GM19452 (cell line): ENCODE measurements at regions not wholly inside any gene's neighbourhood (a gene's known extent, or its start where the extent isn't known, plus 50 kb on each side); places are given as distances from the start of the nearest gene placed in this dataset.

Experiments
- ATAC-seq: cut with Tn5 transposase; IDR thresholded peaks from one replicate; pipeline ENCODE4 v1.9.1; 2021; ENCODE audit not compliant: unreplicated experiment

DNA sequence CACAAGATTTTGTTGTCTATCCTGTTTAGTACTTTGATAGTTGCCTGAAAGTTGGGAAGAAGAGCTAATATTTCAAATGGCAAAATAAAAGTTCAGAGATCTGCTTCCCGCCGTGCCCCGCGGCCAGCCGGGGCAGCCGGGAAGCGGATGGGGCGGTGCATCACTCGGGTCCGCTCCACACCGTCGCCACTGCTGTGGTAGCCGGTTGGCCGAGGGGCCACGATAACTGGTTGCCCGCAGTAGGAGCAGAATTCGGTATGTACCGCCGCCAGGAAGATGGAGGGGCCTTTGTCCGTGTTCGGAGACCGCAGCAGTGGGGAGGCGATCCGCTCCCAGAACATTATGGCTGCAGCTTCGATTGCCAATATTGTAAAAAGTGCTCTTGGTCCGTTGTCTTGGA, 427.2 kb upstream of the PDE3A start:
- no peak for ATAC-seq

DNA sequence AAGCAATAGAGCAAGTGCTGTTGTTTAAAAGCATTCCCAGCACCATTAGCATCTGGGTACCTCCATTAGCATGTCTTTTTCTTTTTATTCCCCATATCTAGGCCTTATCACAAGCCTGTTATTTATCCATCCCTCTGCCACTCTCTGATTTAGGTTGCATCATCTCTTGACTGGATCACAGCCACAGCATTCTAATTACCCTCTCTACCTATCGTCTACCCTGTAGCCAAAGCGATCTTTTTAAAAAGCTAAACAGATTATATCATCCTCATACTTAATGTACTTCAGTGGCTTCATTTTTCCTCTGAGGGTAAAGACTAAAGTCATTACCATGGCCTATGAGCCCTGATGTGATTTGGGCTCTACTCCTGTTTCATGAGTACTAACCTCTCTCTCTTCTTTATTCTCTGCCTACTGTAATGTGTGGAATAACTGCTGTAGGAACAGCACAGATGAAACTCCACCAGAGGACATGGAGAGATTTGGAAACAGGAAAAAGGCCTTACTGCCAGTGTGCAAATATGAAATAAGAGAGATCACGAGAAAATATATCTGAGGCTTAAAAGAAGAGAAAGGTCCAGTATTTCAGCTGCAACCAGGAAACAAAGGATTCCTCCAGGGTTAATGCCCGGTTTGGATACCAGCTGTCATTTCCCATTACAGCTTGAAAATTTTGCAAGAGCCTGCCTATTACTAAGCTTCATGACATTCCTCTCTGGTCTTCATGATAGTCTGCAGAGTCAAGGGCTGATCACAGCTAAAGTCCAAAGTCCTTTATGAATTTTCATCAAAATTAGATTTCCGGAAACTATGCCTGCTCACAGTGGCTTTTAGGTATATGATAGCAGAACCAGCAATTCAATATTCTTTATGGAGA, 422.5 kb upstream of the PDE3A start:
- ATAC-seq, result no peak

DNA sequence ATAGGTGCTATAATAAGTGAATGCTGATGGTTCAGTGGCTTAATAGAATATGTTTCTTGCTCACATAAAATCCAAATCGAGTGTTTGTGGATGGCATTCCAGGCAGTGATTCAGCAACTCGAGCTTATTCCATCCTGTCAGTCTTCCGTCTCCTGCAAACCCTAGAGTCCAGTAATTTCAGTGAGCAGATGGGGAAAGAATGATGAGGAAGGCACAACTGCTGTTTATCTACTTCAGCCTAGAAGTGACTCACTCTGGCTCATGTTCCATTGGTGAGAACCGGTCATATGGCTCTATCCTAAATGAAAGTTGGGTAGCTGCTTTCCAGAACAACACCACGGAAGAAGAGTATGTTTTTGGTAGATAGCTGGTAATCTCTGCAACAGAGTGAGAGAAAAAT, 421.8 kb upstream of the PDE3A start:
- ATAC-seq, result no peak

DNA sequence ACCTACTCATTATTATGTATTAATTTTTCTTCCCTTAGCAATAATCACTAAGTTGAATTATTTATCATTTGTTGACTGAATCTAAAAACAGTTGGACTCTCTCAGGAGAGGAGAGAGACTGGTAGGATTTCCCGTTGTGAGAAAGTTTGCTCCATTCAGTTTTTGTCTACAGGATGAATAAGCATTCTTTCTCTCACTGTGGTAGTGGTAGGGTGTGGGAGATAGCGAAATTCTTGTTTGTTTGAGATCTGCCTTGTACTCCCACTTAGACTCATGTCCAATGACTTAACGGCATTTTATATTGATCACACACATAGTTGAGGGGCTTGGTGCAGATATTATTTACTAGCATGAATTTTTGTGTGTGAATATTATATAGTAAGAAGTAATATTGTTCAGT, 421.0 kb upstream of the PDE3A start:
- ATAC-seq, result no peak

DNA sequence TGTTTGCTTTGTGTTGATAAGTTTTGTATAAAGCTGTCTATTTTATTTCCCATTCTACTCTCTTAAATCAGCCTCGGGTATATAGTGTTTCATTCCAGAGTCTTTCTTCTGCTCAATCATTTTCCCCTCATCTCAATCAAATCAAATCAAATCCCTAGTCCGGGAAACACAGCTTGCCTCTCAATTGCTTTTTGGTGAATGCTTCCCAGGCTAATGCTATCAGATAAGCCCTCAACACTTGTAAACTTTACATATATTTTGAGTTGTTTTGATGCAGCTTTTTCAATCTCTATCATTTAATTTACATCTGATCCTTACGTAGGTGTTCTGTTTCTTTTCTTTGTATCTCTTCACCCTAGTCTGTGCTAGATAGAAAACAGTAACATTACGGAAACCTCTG, 416.7 kb upstream of the PDE3A start:
- no peak for ATAC-seq

DNA sequence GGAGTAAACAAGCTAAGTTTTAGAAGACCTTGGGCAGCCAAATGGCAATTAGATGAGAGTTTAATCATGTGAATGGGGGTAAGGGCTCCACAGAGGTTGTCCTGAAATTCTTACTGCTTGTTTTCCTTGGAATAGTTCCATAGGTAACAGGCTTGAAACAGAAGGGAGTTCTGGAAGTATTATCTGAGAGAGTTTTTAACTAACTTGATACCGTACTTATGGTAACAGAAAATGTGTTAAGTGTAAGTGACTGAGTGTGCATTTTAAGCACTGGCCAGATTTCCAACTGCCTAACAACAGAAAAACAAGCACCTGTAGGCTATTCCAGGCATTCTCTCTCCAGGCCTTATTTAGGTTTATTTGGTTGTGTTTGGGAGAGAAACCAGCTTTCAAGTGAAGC, 414.6 kb upstream of the PDE3A start:
- no peak for ATAC-seq

DNA sequence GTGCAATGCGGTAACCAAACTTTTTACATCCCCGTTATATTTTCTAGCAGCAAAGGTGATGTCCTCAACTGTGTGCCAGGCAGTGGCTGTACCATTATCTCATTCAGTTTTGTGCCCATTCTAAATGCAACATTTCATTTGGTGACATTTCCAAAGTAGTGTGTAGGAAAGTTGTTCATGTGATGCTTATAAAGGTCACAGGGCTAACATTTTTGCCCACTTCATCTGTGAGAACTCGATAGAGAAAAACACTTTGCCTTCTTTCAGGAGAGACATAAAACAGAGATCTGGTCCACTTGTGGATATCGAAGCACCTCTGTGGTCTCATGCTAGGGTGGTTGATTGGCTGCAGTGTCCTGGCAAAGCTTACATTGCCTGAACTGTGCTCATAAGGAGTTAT, 414.2 kb upstream of the PDE3A start:
- no peak for ATAC-seq

DNA sequence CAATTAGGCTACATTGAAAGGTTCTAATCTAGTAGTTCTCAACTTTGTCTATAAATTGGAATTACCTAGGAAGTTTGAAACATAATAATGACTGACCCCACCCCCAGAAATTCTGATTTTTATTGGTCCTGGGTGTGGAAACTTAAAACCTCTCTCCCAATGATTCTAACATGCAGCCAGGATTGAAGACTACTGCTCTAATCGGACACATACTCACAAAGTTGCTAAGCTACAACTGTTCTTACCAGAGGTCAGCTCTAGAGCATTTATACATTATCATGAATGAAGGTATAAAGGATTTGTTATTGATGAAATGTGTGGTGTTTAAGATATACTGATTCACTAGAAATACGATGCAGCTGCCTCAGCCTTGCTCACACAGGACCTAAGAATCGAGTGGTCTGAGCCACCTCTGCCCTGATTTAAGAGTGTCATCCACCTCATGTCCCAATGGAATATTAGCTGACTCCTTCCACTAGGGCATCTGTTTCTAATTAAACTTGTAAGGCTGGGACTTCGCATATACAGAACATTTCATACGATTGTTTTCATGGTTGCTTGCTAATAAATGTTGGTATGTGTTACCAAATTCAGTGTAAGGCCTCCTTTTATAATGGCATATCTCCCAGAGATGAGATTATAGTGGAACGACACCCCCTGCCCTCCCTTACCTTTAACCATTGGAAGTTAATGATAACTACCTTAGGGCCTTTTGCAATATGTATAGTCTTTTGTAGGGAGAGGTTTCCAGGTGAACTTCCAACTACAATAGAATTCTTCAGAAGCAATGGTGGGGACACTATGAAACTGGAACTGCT, 410.8 kb upstream of the PDE3A start:
- no peak for ATAC-seq

DNA sequence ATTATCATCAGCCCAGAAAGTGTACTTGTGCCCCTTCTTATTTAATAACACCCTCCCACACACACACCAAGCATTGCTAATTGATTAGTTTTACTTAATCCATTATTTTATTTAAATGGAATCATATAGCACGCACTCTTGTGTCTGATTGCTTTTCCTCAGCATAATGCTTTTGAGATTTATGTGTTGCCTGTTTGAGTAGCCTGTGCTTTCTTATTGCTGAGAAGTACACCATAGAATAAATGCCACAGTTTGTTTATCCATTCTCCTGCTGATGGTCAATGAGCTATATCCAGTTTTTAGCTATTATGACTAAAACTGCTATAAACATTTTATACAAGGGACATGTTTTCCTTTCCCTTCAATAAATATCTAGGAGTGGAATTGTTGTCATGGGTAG, 409.9 kb upstream of the PDE3A start:
- no peak for ATAC-seq

DNA sequence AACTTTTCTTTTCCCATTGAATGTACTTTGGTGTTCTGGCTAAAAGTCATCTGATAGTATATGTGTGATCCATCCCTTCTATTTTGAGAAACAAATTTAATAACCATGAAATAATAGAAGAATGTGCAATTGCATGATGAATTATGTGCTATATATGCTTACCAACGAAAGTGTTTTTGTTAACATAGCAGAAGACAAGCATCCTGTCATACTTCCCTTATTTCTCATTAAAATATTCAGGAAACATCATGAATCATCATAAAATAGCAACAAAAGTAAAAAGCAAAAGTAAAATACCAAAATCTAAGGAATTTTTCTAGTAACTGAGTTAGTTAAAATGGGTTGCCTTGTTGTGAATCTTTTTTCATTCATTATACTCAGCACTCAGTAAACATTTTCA, 409.0 kb upstream of the PDE3A start:
- no peak for ATAC-seq

DNA sequence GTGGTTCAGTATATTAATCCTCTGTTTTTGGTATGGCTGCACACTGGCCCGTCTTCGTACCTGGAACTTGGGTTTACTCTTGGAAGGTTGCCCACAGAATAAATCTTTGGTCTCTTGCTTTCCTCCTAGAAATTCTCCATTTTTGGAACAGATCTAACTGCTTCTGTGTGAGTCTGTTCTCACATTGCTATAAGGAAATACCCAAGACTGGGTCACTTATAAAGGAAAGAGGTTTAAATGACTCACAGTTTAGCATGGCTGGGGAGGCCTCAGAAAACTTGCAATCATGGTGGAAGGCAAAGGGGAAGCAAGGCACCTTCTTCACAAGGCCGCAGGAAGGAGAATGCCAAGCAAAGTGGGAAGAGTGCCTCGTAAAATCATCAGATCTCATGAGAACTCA, 407.8 kb upstream of the PDE3A start:
- ATAC-seq, result no peak

DNA sequence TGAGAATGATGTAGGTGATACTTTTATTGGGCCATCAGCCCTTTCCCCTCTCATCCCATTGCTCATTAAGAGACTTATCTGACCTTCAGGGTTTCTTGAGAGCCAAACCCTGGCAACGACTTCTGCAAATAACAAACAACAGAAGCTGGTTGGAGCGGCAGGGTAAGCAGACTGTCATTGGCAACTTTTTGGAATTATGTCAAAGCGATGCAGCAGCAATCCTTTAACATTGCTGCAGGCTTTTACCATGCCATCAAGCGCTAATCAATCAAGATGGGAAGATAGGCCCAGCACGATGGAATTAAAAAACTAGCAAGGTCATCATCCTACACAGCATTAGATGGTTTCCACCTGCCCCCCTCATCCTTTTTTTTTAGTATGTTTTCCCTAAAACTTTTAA, 406.1 kb upstream of the PDE3A start:
- ATAC-seq, result no peak

DNA sequence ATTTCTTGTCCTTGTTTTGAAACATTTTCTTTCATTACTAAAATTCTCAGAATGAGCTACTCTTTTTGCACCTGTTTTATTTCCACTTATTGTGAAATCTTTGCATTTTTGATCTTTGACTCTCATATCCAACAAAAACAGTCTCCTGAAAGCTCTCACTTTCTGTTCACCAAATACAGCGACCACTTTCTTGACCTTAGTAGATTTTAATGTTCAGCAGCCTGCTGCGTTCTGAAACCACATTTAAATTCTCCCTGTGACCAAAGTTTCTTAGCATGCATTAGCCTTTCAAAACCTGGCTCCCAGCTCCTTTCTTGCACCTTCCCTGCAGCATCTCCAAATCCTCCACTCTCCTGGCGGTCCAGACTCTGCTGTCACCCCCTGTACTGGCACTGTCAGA, 404.4 kb upstream of the PDE3A start:
- no peak for ATAC-seq

DNA sequence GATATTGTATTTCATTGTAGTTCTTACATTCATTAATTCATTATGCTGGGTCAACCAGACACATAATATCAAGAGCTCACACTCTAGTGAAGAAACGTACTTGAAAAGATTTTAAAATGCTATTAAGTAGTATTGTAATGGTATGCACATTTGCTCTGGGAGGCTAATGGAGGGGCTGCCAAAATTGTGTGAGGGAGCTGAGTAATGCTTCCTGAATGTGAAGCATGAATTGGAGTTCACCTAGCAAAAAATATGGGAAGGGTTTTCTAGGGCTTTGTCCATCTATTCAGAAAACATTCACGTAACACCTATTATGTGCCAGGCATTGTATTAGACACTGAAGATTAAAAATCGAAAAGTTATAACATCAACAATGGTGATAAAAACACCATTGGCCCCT, 403.8 kb upstream of the PDE3A start:
- ATAC-seq, result no peak

DNA sequence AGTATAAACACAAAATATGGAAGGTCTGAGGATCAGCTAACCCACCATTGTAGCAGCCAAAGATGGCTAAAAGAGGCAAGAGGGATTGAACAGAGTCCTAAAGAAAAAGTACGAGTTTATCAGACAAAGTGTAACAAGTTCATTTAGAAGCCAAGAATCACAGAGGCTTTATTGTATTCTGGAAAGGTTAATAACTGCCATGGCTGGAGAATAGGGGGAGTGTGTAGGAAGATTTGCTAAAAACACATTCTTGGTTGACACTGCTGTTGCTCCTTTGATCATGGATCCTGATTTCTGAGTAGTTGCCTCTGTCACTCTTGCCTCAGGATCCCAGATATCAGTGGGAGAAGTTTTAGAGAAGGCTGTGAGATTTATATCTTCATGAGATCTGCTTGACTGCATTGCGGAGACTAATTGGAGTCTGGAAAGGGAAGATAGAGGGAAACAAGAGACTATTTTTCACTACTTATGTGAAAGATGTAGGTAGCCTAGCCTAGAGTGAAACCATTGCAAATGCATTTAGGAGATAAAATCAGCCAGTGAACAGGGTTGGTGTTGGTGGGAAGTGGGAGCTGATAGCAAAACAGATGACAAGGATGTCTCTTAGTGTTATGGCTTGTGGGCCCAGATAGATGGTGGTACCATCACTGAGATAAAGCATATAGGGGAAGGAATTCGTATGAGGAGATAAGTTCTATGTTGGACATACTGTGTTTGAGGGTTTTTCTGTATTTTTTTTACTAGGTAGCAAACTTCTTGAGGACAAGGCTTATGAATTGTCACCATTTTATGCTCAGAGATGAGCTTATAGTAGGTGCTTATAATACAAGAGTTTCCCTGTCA, 402.9 kb upstream of the PDE3A start:
- no peak for ATAC-seq

DNA sequence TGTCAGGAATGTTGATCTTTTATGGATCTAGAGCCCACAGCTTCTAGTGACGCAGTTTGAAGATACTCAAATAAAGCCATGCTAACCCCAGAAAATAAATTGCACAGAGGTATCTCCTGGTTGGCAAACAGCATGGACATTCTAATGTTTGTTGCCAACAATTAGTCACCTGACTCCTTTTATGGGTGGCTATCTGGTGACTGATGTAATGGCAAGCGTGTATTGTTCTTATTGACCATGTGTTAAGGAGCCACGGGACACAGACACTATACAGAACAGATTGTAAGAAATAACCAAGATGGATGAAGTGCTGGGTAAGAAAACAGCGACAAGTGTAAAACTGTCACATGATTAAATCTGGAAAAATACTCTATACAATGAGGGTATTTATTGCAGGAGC, 401.3 kb upstream of the PDE3A start:
- no peak for ATAC-seq

DNA sequence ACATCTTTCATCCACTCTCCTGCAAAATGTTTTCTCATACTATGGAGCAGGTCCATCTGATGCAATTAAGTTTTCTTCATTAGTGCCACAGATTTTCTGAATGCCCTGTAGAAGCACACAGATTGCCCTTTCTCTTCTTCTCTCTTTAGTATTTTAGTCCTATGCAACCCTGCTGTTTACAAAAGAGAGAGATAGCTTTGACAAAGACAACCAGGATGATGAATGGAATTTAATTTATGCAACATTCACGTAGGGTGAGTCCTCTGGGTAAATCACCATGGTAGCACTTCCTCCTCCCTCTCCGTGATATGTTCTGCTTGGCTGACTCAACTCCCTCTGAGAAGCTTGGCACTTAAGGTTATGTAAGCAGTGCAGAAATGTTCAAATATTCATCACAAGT, 400.9 kb upstream of the PDE3A start:
- no peak for ATAC-seq

DNA sequence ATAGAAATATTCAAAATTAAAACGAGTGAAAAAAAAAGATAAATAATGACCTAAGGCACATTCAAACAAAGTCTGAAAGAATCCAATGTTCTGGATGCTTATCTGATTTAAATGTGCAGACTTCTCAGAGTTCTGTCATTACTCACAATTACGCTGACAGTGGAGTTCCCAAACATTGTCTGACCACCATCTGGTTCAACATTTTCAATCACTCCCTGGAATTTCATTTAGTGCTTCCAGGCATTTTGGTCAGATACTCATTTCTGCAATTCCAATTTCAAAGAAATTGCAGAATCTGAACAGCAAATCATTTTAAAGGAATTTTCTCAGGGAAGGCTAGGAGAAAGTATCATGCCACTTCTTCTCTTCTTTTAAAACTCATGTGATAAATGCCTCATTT, 398.2 kb upstream of the PDE3A start:
- ATAC-seq, result no peak

DNA sequence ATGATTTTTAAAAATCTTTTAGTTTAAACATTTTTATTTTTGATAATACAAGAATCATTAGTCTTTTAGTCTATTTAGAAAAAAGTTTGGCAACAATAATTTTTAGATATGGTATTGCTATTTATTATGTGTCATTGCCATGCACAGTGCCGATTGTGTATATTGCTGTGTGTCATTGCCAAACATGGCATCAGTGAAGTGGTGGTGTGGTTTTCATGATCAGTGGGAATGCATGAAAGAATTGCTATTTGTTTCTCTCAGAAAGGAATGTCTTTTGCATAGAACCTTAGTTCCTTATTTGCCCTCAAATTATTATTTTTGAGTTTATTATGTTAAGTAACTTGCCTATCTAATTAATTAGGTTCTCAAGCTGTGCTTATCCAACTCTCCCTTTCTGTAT, 397.5 kb upstream of the PDE3A start:
- no peak for ATAC-seq

DNA sequence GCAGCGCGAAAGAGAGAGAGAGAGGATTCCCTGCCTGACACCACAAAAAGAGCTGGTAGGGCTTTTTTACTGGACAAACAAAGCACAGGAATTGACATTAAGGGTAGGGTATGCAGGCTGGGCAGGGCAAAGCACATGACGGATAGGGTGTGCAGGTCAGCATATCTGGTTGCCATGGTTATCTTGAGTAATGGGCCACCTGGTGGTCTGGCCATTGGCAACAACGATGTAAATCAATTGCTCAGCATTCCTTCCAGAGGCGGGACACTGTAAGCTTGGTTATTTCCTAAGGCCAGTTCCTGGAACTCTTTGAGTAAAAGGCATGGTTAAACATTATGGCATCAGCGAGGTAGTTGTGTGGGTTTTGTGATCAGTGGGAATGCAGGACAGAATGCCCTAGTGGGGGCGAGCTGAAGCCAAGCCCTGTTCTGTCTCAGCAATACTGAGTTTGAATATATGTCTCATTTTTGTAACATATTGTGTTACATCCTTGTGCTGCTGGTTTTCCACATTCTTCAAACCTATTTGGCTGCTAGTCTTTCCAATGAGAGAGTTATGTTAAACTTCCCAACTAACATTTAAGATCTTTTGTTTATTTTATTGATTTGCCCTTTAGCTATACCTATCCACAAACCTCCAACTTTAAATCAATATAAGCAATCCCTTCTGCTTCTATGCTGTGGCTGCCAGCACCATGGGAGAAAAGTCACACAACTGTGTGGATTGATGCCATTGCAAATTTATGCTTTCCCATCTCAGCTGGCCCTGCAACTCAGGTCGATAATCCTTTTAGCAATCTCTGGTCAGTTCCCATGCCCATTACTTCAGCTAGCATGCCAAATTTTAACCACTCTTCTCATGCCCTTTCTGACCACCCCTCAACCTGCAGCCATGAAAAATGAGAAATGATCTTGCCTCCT, 396.7 kb upstream of the PDE3A start:
- ATAC-seq, result no peak
